Caco-2 (cell line): ENCODE measurements at regions not wholly inside any gene's neighbourhood (a gene's known extent, or its start where the extent isn't known, plus 50 kb on each side); places are given as distances from the start of the nearest gene placed in this dataset.

Source experiments
- BruUV-seq: library from RNA; stranded (reverse); fragments of 400-500 nt; replicated peaks from 2 replicates; lab custom pipeline; 2021; lab: Mats Ljungman, UMichigan
- CTCF ChIA-PET: fragments of 300-600 bp; sonication (Branson Sonifier 250); formaldehyde crosslinking; loops from one replicate; lab custom pipeline; 2022; ENCODE audit warnings: antibody characterized with exemption; lab: Charles Lee
- POLR2A ChIA-PET: fragments of 300-600 bp; sonication (Branson Sonifier 250); formaldehyde crosslinking; loops from one replicate; lab custom pipeline; 2022; ENCODE audit warnings: antibody characterized with exemption; lab: Charles Lee
- DNase-seq, 2 experiments: peaks; one replicate each; pipeline versions ENCODE4 v3.0.0 to v3.0.0-alpha.2; 2020 to 2022
- H3K27me3 ChIP-seq: replicated peaks from 2 replicates; pipeline ENCODE4 v1.6.0; 2011; ENCODE audit warnings: low read length; ENCODE audit not compliant: control insufficient read depth, insufficient read depth
- H3K36me3 ChIP-seq: 2 replicates; pipeline ENCODE4 v1.5.1; 2011; ENCODE audit warnings: low read length; ENCODE audit not compliant: control insufficient read depth, insufficient read depth
- H3K4me1 ChIP-seq: fragments of 250-450 bp; sonication (Bioruptor Pico); 2 replicates; pipeline ENCODE4 v1.5.1; 2020; ENCODE audit warnings: mild to moderate bottlenecking
- H3K4me3 ChIP-seq: 2 replicates; pipeline ENCODE4 v1.5.1; 2011; ENCODE audit warnings: low read depth, mild to moderate bottlenecking, control low read depth, low read length
- H3K9me3 ChIP-seq: fragments of 250-450 bp; sonication (Bioruptor Pico); 2 replicates; pipeline ENCODE4 v1.5.1; 2020; ENCODE audit warnings: mild to moderate bottlenecking, moderate library complexity
- H3K27ac Mint-ChIP-seq: one replicate; pipeline ENCODE4 v1.8.0; 2022; ENCODE audit warnings: mixed read lengths; ENCODE audit not compliant: unreplicated experiment
- H3K27me3 Mint-ChIP-seq: one replicate; pipeline ENCODE4 v1.8.0; 2022; ENCODE audit warnings: mixed read lengths; ENCODE audit not compliant: insufficient read depth, unreplicated experiment
- H3K36me3 Mint-ChIP-seq: one replicate; pipeline ENCODE4 v1.8.0; 2022; ENCODE audit warnings: mild to moderate bottlenecking, mixed read lengths; ENCODE audit not compliant: insufficient read depth, unreplicated experiment
- H3K4me1 Mint-ChIP-seq: one replicate; pipeline ENCODE4 v1.8.0; 2022; ENCODE audit warnings: low read depth, mixed read lengths; ENCODE audit not compliant: unreplicated experiment
- H3K4me3 Mint-ChIP-seq: one replicate; pipeline ENCODE4 v1.8.0; 2022; ENCODE audit warnings: mild to moderate bottlenecking, moderate library complexity, mixed read lengths; ENCODE audit not compliant: unreplicated experiment
- H3K9me3 Mint-ChIP-seq: one replicate; pipeline ENCODE4 v1.8.0; 2022; ENCODE audit warnings: mixed read lengths; ENCODE audit not compliant: unreplicated experiment
- intact Hi-C: fragments of 100-400 bp; cut with micrococcal nuclease; formaldehyde crosslinking; loops from one replicate; pipeline ENCODE4 v1.10.0; 2022; ENCODE audit not compliant: unreplicated experiment
- TF ChIP-seq, protein P1 (sequence below), 2 experiments: fragments of 200-600 bp in 1 of 2; IDR thresholded peaks; 1 replicate in 1 of 2; 2 replicates in 1 of 2; pipeline versions ENCODE4 v1.5.1 to v1.8.0; 2011 to 2022; ENCODE audit warnings: antibody characterized with exemption in 1 of 2, control low read depth in 1 of 2, inconsistent platforms in 1 of 2, low read depth in 1 of 2, low read length in 1 of 2, mild to moderate bottlenecking in 1 of 2, moderate library complexity in 1 of 2; ENCODE audit not compliant: insufficient read depth in 1 of 2, severe bottlenecking in 1 of 2, unreplicated experiment in 1 of 2

DNA sequence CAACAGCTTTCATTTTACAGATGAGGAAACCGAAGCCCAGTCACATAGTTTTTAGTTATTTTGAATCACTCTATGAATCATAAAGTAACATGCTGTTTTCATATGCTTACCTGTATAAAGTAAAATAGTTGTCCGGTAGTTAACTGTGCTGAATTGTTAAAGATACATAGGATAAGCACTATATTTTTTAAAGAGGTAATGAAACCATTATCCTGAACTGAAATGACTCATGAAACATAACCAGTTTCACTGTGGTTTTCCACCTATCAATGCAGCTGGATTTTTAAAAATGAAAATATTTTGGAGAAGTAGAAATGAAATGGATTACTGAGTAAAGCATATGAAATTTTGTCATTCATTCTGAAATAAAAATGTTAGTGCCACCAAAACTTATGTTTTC, 655.0 kb downstream of the OLFM4 start:
- H3K4me1 Mint-ChIP-seq: no peaks in the 10 kb centered on the region
- BruUV-seq: no TSS peak
- no peaks in the 10 kb centered on the region for H3K36me3 ChIP-seq
- DNase-seq: no peak
- TF ChIP-seq, protein P1, sequence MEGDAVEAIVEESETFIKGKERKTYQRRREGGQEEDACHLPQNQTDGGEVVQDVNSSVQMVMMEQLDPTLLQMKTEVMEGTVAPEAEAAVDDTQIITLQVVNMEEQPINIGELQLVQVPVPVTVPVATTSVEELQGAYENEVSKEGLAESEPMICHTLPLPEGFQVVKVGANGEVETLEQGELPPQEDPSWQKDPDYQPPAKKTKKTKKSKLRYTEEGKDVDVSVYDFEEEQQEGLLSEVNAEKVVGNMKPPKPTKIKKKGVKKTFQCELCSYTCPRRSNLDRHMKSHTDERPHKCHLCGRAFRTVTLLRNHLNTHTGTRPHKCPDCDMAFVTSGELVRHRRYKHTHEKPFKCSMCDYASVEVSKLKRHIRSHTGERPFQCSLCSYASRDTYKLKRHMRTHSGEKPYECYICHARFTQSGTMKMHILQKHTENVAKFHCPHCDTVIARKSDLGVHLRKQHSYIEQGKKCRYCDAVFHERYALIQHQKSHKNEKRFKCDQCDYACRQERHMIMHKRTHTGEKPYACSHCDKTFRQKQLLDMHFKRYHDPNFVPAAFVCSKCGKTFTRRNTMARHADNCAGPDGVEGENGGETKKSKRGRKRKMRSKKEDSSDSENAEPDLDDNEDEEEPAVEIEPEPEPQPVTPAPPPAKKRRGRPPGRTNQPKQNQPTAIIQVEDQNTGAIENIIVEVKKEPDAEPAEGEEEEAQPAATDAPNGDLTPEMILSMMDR (IDR thresholded peaks at IDR 0.05; ENCODE audit: insufficient read depth in 1 of 2, low read depth in 1 of 2, low read length in 1 of 2, severe bottlenecking in 1 of 2, unreplicated experiment in 1 of 2): no peak
- POLR2A ChIA-PET: no interaction called here
- no peak overlapping the region for H3K4me3 ChIP-seq
- H3K36me3 Mint-ChIP-seq: no peaks in the 10 kb centered on the region
- H3K9me3 Mint-ChIP-seq: no peaks in the 10 kb centered on the region
- H3K27ac Mint-ChIP-seq: no peak overlapping the region
- no peaks in the 10 kb centered on the region for H3K27me3 ChIP-seq
- no peaks in the 10 kb centered on the region for H3K4me1 ChIP-seq
- CTCF ChIA-PET: no interaction called here
- H3K4me3 Mint-ChIP-seq: no peak overlapping the region
- no peaks in the 10 kb centered on the region for H3K9me3 ChIP-seq
- H3K27me3 Mint-ChIP-seq: peaks cover 2% of the 10 kb centered on the region
- intact Hi-C loops: no loop called here

DNA sequence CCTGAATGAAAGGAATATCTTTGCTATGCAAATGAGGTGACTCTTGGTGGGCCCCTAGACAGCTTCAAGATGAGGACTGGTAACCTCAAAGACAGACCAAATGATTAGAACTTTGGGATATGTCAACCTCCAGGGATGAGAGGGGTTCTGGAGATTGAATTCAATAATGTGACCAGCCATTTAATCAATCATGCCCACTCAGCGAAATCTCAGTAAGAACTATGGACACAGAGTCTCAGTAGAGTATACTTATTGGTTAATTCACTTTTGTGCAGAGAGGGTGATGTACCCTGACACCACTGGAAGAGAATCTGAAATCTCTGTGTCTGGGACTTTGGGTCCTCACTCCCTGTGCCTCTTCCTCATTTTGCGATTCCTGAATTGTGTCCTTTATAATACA, 662.8 kb downstream of the OLFM4 start:
- no peak for DNase-seq
- intact Hi-C loops: no loop called here
- TF ChIP-seq, protein P1 (IDR thresholded peaks at IDR 0.05; ENCODE audit: insufficient read depth in 1 of 2, low read depth in 1 of 2, low read length in 1 of 2, severe bottlenecking in 1 of 2, unreplicated experiment in 1 of 2): no peak
- no peaks in the 10 kb centered on the region for H3K4me1 ChIP-seq
- H3K36me3 ChIP-seq: no peaks in the 10 kb centered on the region
- BruUV-seq: no TSS peak
- no peaks in the 10 kb centered on the region for H3K9me3 ChIP-seq
- no peaks in the 10 kb centered on the region for H3K27me3 ChIP-seq
- no peak overlapping the region for H3K27ac Mint-ChIP-seq
- H3K9me3 Mint-ChIP-seq: no peaks in the 10 kb centered on the region
- H3K4me3 ChIP-seq: no peak overlapping the region
- CTCF ChIA-PET: no interaction called here
- H3K36me3 Mint-ChIP-seq: no peaks in the 10 kb centered on the region
- no peaks in the 10 kb centered on the region for H3K4me1 Mint-ChIP-seq
- POLR2A ChIA-PET: no interaction called here
- H3K27me3 Mint-ChIP-seq: no peaks in the 10 kb centered on the region
- no peak overlapping the region for H3K4me3 Mint-ChIP-seq

DNA sequence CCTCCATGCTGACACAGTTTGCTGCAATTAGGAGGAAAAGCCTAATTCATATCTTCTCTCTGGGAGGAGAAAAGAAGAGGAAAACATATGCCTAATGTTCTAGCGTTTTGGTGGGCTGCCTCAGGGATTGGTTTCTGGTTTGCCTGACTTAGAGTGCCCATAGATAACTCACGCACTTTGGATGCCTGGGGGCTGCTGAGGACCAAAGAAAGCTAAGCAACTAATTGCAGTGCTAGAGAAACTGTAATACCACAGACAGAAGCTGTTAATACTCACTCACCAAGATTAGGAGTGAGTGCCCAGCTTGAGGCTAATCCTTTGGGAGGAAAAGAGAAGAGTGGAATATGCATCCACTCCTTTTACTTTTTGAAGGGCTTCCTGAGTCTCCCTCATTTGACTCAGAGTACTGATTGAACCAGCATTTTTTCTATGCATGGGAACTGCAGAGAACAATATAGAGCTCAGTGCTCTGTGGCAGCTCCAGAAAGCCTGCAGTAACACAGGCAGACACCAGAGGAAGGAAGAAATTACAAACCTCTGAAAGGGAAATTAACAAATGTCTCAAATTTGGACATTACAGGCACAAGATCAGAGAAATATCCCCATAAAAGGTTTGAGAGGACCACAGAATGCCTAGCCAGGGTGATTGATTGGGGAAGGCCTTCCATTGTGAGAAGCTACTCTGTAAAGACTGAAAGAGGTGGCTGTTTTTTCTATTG, 666.4 kb downstream of the OLFM4 start:
- POLR2A ChIA-PET: no interaction called here
- no peak for DNase-seq
- Histone ChIP-seq H3K9me3 (no peaks in the 10 kb centered on the region), H3K4me1 (no peaks in the 10 kb centered on the region), H3K4me3 (no peak overlapping the region), H3K27me3 (no peaks in the 10 kb centered on the region), H3K36me3 (no peaks in the 10 kb centered on the region)
- Mint-ChIP-seq H3K4me1 (no peaks in the 10 kb centered on the region), H3K36me3 (no peaks in the 10 kb centered on the region), H3K9me3 (no peaks in the 10 kb centered on the region), H3K27me3 (no peaks in the 10 kb centered on the region), H3K27ac (no peak overlapping the region), H3K4me3 (no peak overlapping the region)
- intact Hi-C loops: no loop called here
- BruUV-seq: no TSS peak
- TF ChIP-seq, protein P1 (IDR thresholded peaks at IDR 0.05; ENCODE audit: insufficient read depth in 1 of 2, low read depth in 1 of 2, low read length in 1 of 2, severe bottlenecking in 1 of 2, unreplicated experiment in 1 of 2): no peak
- CTCF ChIA-PET: no interaction called here
